ENCODE measurements at regions not wholly inside any gene's neighbourhood (a gene's known extent, or its start where the extent isn't known, plus 50 kb on each side); places are given as distances from the start of the nearest gene placed in this dataset.

- WGBS (ENCODE audit: extremely low coverage, insufficient read length, low lambda C conversion rate): no CpG with 5 or more reads among the region's 2 CpGs
- Histone ChIP-seq H3K79me2 (ENCODE audit: insufficient read depth, low read length) (no peaks in the 10 kb centered on the region), H3K9me3 (ENCODE audit: control insufficient read depth, low read depth, low read length) (no peaks in the 10 kb centered on the region), H3K4ac (ENCODE audit: low read depth, low read length) (no peak overlapping the region), H3K14ac (ENCODE audit: insufficient read depth, low read length) (no peak overlapping the region), H3K79me1 (ENCODE audit: insufficient read depth, low read depth, low read length, poor library complexity, severe bottlenecking) (no peaks in the 10 kb centered on the region), H3K18ac (ENCODE audit: insufficient read length, low read depth, low read length) (no peak overlapping the region), H3K23me2 (ENCODE audit: insufficient read length, low read depth, low read length, poor library complexity, severe bottlenecking) (no peaks in the 10 kb centered on the region), H3K23ac (ENCODE audit: insufficient read length, low read depth, low read length) (no peak overlapping the region), H3T11ph (ENCODE audit: low read length) (no peak overlapping the region), H4K8ac (replicated peaks; ENCODE audit: insufficient read length, low read depth, low read length) (no peak overlapping the region), H3K27me3 (ENCODE audit: insufficient read depth, low read length) (no peaks in the 10 kb centered on the region), H3K56ac (ENCODE audit: insufficient read length, low read depth, low read length) (no peak overlapping the region), H2BK120ac (ENCODE audit: low read depth, low read length, poor library complexity, severe bottlenecking) (no peak overlapping the region), H2AK5ac (ENCODE audit: insufficient read length, low read length) (no peak overlapping the region), H2BK15ac (ENCODE audit: low read depth, low read length) (no peak overlapping the region), H3K9ac (ENCODE audit: extremely low read depth, insufficient read length, low read length) (no peak overlapping the region), H4K91ac (ENCODE audit: insufficient read length, low read depth, low read length) (no peak overlapping the region), H2BK12ac (ENCODE audit: insufficient read length, low read depth, low read length) (no peak overlapping the region), H2AFZ (ENCODE audit: low read length) (no peak overlapping the region), H3K4me1 (ENCODE audit: insufficient read depth, low read length) (no peaks in the 10 kb centered on the region), H2BK5ac (ENCODE audit: insufficient read length, low read length) (no peak overlapping the region), H4K5ac (ENCODE audit: insufficient read length, low read depth, low read length) (no peak overlapping the region), H4K20me1 (ENCODE audit: control insufficient read depth, insufficient read depth, insufficient read length) (no peaks in the 10 kb centered on the region), H3K4me2 (ENCODE audit: insufficient read depth, insufficient read length, low read length) (no peak overlapping the region), H3K27ac (ENCODE audit: insufficient read length, low read depth, low read length) (no peak overlapping the region), H2BK20ac (ENCODE audit: low read depth, low read length, poor library complexity, severe bottlenecking) (no peak overlapping the region)
- Mint-ChIP-seq H3K4me1 (0 out of 4 replicates have a peak, but pooled peaks cover 0 to 2% of the 10 kb centered on the region in 2 experiments), H3K4me3 (no peak overlapping the region), H3K27me3 (ENCODE audit: low read depth) (no peaks in the 10 kb centered on the region), H3K9me3 (peaks cover 0 to 3% of the 10 kb centered on the region in 2 experiments; a peak in 3 of 5 replicates), H3K27ac (no peak overlapping the region), H3K36me3 (ENCODE audit: insufficient read depth in 1 of 3, low read depth in 3 of 3) (no peaks in the 10 kb centered on the region; a peak in 1 of 7 replicates)
- DNase-seq: no peak
- no peak for TF ChIP-seq CTCF (conservative IDR thresholded peaks at IDR 0.05)
Measured at GRCh38 chr4:62328526-62328925, 1128.4 kb downstream of the ADGRL3 start.

Data from H9 (cell line).